DND-41 (cell line): ENCODE measurements at regions not wholly inside any gene's neighbourhood (a gene's known extent, or its start where the extent isn't known, plus 50 kb on each side); places are given as distances from the start of the nearest gene placed in this dataset.
"Not testable (repeated sequence)": the region's sequence is repeated elsewhere in the genome, so short reads cannot be mapped to it uniquely, and the experiment has no call there.

ENCODE experiments used
- ATAC-seq: fragments of 200-7000 bp; cut with Tn5 transposase; 3 replicates; pipeline ENCODE4 v1.9.1; 2021; ENCODE audit warnings: low read depth; ENCODE audit not compliant: insufficient read depth
- DNase-seq: peaks from one replicate; pipeline ENCODE4 v3.0.0-alpha.2; 2020
- H2AFZ ChIP-seq: 2 replicates; pipeline ENCODE4 v1.6.0; 2012; ENCODE audit warnings: low read depth, low read length
- H3K27ac ChIP-seq: 2 replicates; pipeline ENCODE4 v1.5.1; 2012; ENCODE audit warnings: low read length, inconsistent platforms
- H3K27me3 ChIP-seq: fragments of 200-600 bp; sonication (generic); 2 replicates; pipeline ENCODE4 v1.6.0; 2012; ENCODE audit warnings: low read length, mild to moderate bottlenecking, inconsistent platforms; ENCODE audit not compliant: insufficient read depth, poor library complexity
- H3K36me3 ChIP-seq: 2 replicates; pipeline ENCODE4 v1.5.1; 2012; ENCODE audit warnings: low read length, inconsistent platforms; ENCODE audit not compliant: insufficient read depth
- H3K4me1 ChIP-seq: 2 replicates; pipeline ENCODE4 v1.5.1; 2012; ENCODE audit warnings: mild to moderate bottlenecking, low read length; ENCODE audit not compliant: insufficient read depth
- H3K4me2 ChIP-seq: 2 replicates; pipeline ENCODE4 v1.6.0; 2012; ENCODE audit warnings: mild to moderate bottlenecking, moderate library complexity, low read length, inconsistent platforms; ENCODE audit not compliant: insufficient read depth
- H3K4me3 ChIP-seq, 2 experiments: fragments of 200-600 bp in 1 of 2; shearing (Covaris generic) in 1 of 2; 2 replicates each; pipeline ENCODE4 v1.5.1; 2012 to 2016; ENCODE audit warnings: inconsistent platforms in 2 of 2, low read length in 2 of 2, mild to moderate bottlenecking in 2 of 2, low read depth in 1 of 2, moderate library complexity in 1 of 2
- H3K79me2 ChIP-seq: 2 replicates; pipeline ENCODE4 v1.6.0; 2012; ENCODE audit warnings: low read length, inconsistent platforms; ENCODE audit not compliant: insufficient read depth
- H3K9ac ChIP-seq: 2 replicates; pipeline ENCODE4 v1.6.0; 2012; ENCODE audit warnings: low read depth, mild to moderate bottlenecking, inconsistent platforms, low read length, moderate library complexity
- H3K9me3 ChIP-seq: 2 replicates; pipeline ENCODE4 v1.5.1; 2012; ENCODE audit warnings: low read length, moderate library complexity, mild to moderate bottlenecking, inconsistent platforms; ENCODE audit not compliant: insufficient read depth, severe bottlenecking
- H4K20me1 ChIP-seq: 2 replicates; pipeline ENCODE4 v1.6.0; 2012; ENCODE audit warnings: low read length; ENCODE audit not compliant: insufficient read depth
- EZH2 ChIP-seq: IDR thresholded peaks from 3 replicates; pipeline ENCODE4 v1.6.1; 2012; ENCODE audit warnings: borderline replicate concordance, low read depth, mild to moderate bottlenecking, moderate library complexity, low read length, inconsistent platforms; ENCODE audit not compliant: severe bottlenecking
- TF ChIP-seq, protein P1 (sequence below): IDR thresholded peaks from 2 replicates; pipeline ENCODE4 v1.5.1; 2012; ENCODE audit warnings: borderline replicate concordance, low read length, moderate library complexity, mild to moderate bottlenecking; ENCODE audit not compliant: poor library complexity, severe bottlenecking; ENCODE audit errors: extremely low read depth

DNA sequence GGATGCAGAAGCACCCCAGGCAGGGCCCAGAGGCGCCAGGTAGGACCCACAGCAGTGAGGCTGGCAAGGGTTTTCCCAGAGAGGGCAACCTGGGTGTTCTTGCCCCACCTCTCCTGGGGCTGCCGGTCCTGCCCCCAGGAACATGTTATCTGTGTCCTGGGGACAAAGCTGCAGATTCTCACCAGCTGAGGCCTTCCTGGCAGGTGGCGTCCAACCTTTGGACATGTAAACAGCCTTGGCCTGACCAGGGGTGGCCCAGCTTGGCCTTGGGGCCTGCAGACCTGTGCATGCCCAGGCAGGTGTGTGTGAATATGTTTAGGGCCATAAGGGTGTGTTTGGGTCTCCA, 101.8 kb upstream of the LARP1 start:
- Histone ChIP-seq H3K79me2 (no peaks in the 10 kb centered on the region), H2AFZ (no peak overlapping the region), H3K27ac (no peak overlapping the region), H3K4me2 (no peak overlapping the region), H3K36me3 (no peaks in the 10 kb centered on the region), H3K4me1 (no peaks in the 10 kb centered on the region), H3K9me3 (no peaks in the 10 kb centered on the region), H4K20me1 (no peaks in the 10 kb centered on the region), H3K4me3 (no peak overlapping the region), H3K27me3 (no peaks in the 10 kb centered on the region), H3K9ac (no peak overlapping the region)
- TF ChIP-seq, protein P1, sequence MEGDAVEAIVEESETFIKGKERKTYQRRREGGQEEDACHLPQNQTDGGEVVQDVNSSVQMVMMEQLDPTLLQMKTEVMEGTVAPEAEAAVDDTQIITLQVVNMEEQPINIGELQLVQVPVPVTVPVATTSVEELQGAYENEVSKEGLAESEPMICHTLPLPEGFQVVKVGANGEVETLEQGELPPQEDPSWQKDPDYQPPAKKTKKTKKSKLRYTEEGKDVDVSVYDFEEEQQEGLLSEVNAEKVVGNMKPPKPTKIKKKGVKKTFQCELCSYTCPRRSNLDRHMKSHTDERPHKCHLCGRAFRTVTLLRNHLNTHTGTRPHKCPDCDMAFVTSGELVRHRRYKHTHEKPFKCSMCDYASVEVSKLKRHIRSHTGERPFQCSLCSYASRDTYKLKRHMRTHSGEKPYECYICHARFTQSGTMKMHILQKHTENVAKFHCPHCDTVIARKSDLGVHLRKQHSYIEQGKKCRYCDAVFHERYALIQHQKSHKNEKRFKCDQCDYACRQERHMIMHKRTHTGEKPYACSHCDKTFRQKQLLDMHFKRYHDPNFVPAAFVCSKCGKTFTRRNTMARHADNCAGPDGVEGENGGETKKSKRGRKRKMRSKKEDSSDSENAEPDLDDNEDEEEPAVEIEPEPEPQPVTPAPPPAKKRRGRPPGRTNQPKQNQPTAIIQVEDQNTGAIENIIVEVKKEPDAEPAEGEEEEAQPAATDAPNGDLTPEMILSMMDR: no peak
- TF ChIP-seq EZH2: no peak
- ATAC-seq (no peak), DNase-seq (no peak)

DNA sequence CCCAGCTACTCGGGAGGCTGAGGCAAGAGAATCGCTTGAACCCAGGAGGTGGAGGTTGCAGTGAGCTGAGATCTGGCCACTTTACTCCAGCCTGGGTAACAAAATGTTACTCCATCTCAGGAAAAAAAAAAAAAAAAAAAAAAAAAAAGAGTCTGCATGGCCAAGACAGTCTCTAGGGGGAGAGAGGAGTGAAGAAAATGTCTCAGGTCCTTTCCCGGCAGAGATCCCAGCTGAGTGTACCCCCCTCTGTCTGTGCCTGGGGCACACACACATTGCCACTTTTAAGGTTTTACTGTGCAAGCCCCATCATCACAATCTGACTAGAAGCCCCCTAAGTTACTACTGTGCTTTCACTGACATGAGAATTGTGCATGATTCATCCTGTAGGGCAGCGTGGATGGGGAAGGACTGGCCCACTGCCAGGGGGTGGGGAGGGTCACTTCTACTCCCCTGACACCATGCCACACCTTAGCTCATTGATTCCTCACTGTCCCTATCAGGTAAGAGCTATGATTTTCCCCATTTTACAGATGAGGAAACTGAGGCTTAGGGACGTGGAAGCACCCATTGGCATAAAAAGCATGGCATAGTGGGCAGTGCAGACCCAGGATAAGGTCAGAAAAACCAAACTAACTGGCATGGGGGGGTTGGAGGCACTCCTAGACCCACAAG, 102.3 kb upstream of the LARP1 start:
- Histone ChIP-seq H3K9me3 (no peaks in the 10 kb centered on the region), H4K20me1 (no peaks in the 10 kb centered on the region), H3K36me3 (no peaks in the 10 kb centered on the region), H3K4me1 (no peaks in the 10 kb centered on the region), H3K79me2 (no peaks in the 10 kb centered on the region), H2AFZ (no peak overlapping the region), H3K4me2 (no peak overlapping the region), H3K9ac (no peak overlapping the region), H3K27ac (no peak overlapping the region), H3K27me3 (peaks cover 1% of the 10 kb centered on the region), H3K4me3 (no peak overlapping the region)
- DNase-seq (no peak), ATAC-seq (no peak)
- no peak for TF ChIP-seq EZH2
- TF ChIP-seq, protein P1: no peak

DNA sequence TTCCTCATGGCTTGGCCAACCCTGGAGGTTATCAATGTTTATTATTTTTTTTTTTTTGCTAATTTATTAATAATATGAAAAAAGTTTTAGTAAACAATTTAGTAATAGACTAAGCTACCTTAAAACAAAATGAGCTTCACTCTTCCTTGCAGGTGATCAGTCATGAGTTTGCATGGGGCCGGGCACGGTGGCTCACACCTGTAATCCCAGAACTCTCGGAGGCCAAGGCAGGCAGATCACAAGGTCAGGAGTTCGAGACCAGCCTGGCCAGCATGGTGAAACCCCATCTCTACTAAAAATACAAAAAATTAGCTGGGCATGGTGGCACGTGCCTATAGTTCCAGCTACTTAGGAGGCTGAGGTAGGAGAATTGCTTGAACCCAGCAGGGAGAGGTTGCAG, 103.4 kb upstream of the LARP1 start:
- not testable (repeated sequence) for ATAC-seq, H3K27ac ChIP-seq, H4K20me1 ChIP-seq, H3K4me2 ChIP-seq, H2AFZ ChIP-seq, H3K9me3 ChIP-seq, H3K9ac ChIP-seq, H3K4me3 ChIP-seq, H3K36me3 ChIP-seq, DNase-seq, H3K4me1 ChIP-seq, H3K79me2 ChIP-seq
- H3K27me3 ChIP-seq: peaks cover 11% of the 10 kb centered on the region

DNA sequence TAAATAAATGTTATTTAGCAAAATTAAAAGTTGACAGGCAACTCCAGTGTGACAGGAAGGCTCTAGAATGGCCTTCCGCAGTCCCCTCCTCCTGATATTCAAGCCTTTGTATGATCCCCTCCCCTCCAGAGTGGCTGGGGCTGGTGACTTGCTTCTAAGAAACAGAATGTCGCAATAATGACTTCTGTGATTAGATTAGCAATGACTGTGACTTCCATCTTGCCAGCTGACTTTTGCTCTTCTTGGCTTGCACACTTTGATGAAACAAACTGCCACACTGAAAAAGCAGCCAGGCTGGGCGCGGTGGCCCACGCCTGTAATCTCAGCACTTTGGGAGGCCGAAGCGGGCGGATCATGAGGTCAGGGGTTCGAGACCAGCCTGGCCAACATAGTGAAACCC, 106.5 kb upstream of the LARP1 start:
- TF ChIP-seq, protein P1: no peak
- TF ChIP-seq EZH2: no peak
- Histone ChIP-seq H3K9ac (no peak overlapping the region), H3K4me1 (no peaks in the 10 kb centered on the region), H3K4me2 (no peak overlapping the region), H3K36me3 (no peaks in the 10 kb centered on the region), H3K27ac (no peak overlapping the region), H2AFZ (no peak overlapping the region), H3K79me2 (no peaks in the 10 kb centered on the region), H3K4me3 (no peak overlapping the region), H3K9me3 (no peaks in the 10 kb centered on the region), H4K20me1 (no peaks in the 10 kb centered on the region), H3K27me3 (peaks cover 11% of the 10 kb centered on the region)
- no peak for DNase-seq
- no peak for ATAC-seq
